GM18499 (cell line): ENCODE measurements at regions not wholly inside any gene's neighbourhood (a gene's known extent, or its start where the extent isn't known, plus 50 kb on each side); places are given as distances from the start of the nearest gene placed in this dataset.
"Not testable (repeated sequence)": the region's sequence is repeated elsewhere in the genome, so short reads cannot be mapped to it uniquely, and the experiment has no call there.

ENCODE experiments used
- ATAC-seq: cut with Tn5 transposase; IDR thresholded peaks from one replicate; pipeline ENCODE4 v1.9.1; 2021; ENCODE audit warnings: moderate number of reproducible peaks; ENCODE audit not compliant: insufficient read depth, unreplicated experiment

GRCh38 chr3:31092748-31093589, 198.5 kb upstream of the GADL1 start:
- ATAC-seq, result no peak

DNA sequence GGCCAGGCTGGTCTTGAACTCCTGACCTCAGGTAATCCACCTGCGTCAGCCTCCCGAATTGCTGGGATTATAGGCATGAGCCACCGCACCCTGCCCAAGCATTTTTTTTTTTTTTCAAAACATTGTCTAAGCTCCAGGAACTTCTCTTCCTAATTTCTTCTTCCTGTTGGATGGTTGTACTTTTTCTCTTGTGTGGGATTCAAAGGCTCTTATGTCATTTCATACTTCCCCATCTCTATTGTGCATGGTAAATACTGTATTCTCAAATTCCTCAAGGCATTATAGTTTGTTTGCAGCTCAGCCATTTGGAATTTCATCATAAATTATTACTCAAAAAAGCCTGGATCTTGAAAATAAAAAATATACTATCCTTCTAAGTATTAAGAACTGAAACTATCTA, 199.1 kb upstream of the GADL1 start:
- no peak for ATAC-seq

DNA sequence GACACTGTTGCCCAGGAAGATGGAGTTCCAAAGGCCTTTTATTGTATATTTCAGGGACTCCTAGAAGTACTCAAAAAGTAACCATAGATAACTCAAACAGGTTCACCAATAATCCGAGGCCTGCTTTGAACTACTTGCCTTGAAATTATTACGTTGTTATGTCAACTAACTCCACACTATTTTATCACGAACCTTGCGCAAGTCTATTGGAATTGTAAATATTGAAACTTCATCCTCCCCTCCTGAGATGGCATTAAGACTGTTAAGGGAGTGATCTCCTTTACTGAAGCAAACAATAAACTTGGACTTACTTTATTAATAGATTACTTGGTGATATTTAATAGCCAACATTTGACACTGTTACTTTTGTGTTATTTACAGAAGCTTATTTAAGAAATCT, 199.6 kb upstream of the GADL1 start:
- ATAC-seq, result no peak

- no peak for ATAC-seq
Measured at GRCh38 chr3:31095255-31095654, 200.8 kb upstream of the GADL1 start.

- ATAC-seq, result no peak
Measured at GRCh38 chr3:31096661-31097395, 202.4 kb upstream of the GADL1 start.

- no peak for ATAC-seq
Measured at GRCh38 chr3:31100519-31100918, 206.1 kb upstream of the GADL1 start.

DNA sequence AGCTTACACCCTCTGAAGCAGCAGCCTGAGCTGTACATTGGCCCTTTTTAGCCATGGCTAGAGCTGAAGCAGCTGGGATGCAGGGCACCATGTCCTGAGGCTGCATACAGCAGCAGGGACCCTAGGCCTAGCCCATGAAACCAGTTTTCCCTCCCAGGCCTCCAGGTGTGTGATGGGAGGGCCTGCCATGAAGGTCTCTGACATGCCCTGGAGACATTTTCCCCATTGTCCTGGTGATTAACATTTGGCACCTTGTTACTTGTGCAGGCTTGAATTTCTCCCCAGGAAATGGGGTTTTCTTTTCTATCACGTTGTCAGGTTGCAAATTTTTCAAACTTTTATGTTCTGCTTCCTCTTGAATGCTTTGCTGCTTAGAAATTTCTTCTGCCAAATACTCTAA, 206.8 kb upstream of the GADL1 start:
- ATAC-seq, result not testable (repeated sequence)

GRCh38 chr3:31102196-31102879, 207.9 kb upstream of the GADL1 start:
- no peak for ATAC-seq

DNA sequence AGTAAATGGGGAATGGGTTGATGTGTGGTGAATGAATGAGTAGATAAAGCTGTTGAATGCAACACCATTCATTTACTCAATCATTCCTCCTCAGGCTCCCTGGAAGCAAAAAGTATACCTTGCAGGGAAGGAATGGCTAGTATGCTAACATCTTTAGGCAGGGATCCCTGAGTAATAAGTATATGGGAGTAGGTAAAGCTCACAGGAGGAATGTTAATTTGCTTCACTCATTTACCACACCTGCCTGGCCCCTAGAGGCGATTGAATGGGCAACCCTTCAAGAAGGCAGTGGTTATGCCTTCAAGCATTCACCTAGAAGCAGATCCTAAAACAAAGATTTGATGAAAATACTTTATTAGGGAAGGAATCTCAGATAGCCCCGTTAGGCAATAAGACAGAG, 208.7 kb upstream of the GADL1 start:
- ATAC-seq, result no peak

GRCh38 chr3:31103623-31104180, 209.2 kb upstream of the GADL1 start:
- ATAC-seq, result no peak

DNA sequence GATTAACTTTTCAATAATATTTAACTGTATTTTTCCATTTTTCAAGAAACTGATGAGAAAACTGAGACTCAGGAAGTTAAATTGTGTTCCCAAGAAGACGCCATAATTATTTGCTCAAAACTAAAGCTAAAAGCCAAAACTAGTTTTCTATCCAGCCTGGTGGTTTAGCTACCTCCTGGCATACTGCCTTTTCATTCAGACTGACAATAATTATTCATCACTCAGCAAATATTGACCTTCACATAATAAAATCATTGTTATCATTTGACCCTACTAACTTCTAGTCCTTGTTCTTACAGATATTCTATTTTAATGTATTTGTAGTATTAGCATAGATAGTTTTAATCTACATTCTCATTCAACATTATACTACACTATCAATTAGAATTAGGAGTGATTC, 210.6 kb upstream of the GADL1 start:
- no peak for ATAC-seq

GRCh38 chr3:31105438-31106077, 211.1 kb upstream of the GADL1 start:
- ATAC-seq, result no peak

- ATAC-seq, result no peak
Measured at GRCh38 chr3:31106204-31106603, 211.7 kb upstream of the GADL1 start.

GRCh38 chr3:31106912-31107311, 212.5 kb upstream of the GADL1 start:
- ATAC-seq, result peak; percentile 81

DNA sequence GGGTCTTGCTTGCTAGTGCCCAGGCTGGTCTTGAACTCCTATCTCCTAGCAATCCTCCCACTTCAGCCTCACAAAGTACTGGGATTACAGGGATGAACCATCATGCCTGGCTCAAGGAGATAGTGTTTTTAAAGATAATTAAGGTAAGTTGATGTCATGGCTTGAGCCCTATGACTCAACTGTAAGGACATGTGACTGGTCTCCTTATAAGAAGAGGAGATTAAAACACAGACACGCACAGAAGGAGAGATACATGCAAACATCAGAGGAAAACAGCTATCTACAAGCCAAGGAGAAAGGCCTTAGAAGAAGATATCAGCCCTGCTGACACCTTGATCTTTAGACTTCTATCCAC, 220.4 kb upstream of the GADL1 start:
- no peak for ATAC-seq

DNA sequence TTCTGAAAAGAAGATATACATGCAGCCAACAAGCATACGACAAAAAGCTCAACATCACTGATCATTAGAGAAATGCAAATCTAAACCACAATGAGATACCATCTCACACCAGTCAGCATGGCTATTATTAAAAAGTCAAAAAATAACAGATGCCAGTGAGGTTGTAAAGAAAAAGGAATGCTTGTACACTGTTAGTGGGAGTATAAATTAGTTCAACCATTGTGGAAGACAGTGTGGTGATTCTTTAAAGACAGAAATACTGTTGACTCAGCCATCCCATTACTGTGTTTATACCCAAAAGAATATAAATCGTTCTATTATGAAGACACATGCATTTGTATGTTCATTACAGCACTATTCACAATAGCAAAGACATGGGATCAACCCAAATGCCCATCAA, 221.1 kb upstream of the GADL1 start:
- ATAC-seq, result not testable (repeated sequence)

GRCh38 chr3:31116651-31117050, 222.2 kb upstream of the GADL1 start:
- no peak for ATAC-seq

DNA sequence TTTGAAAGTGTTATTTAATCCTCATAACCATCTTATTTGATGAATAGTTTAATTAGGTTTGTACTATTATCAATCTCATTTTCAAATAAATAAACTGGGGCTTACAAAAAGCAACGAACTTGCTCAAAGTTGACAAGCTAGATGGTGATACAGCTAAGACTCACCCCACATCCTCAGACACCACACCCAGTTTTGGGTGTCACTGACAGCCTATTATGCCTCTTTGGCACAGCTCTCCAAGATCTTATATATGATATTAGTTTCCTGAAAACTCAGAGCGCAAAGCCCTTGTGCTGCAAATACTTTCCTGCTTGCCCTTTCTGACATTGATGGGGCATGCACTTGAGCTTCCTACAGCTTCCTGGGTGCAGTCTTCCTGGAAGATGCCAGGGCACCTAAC, 223.4 kb upstream of the GADL1 start:
- ATAC-seq, result no peak

DNA sequence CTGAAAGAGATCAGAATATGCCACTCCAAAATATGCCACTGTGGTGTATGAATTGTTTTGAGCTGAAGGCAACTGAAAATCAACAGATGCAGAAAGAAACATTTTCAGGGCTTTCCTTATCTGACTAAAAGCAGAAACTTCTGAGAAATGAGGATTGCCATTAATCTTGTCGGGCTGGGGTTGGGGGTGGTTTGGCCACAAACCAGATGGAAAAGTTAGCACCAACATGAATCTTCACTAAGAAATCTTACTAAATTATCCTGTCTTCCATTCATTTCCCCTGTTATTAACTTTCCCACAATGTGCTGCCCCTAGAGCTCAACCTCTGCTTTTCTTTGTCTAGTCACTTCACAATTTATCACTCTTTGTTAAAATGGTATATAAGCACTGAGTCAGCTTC, 229.9 kb upstream of the GADL1 start:
- no peak for ATAC-seq

DNA sequence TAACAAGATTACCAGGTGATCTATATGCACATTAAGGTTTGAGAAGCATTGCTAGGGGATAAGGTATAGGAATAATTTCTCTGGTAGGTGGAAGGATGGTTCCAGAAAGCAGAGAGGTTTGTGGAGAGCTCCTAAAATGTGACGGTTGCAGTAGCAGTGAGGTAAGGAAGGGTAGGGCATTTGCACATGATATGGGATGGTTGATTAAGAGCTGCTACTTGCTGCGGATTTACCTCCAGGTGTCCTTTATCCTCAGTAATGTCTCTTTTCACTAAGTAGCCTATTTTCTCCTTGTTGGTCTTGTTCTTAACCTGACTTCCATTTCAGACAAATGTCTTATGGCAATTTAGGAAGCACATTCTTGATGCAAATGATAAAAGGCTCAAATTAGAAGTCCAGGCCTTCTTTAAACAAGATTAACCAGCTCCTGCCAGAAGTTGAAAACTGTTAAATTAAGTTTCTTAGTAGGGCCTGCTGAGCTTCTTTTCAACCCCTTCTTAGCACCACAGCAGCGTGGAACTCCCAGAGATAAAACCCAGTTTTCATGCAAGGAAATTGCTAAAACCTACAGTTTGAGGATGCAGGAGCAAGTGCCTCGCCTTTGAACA, 231.1 kb upstream of the GADL1 start:
- no peak for ATAC-seq
